ENCODE measurements at regions not wholly inside any gene's neighbourhood (a gene's known extent, or its start where the extent isn't known, plus 50 kb on each side); places are given as distances from the start of the nearest gene placed in this dataset.

GRCh38 chr5:167822241-167822640 lies 469.2 kb upstream of the WWC1 start:
- no peak overlapping the region for H3K4me2 ChIP-seq (ENCODE audit: low read length)

DNA sequence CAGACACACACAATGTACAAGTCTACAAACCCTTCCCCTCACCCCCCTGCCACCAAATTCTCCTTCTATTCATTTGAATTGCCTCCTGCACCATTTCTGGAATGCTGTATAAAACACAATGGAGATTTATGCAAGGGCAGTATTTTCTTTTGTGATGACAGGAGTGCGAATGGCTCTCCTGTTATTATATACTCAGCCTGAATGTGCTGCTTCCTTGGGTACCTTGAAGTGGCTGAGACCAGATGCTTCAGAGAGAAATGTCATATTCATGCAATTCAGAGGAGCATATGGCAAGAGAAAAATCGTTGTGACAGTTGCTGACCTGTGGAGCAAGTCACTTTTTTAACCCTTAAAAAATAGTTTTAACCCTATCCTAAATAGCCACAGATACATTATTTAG lies 468.0 kb upstream of the WWC1 start:
- H3K9me3 ChIP-seq (ENCODE audit: low read length), result no peaks in the 10 kb centered on the region
- H3K4me1 ChIP-seq (ENCODE audit: insufficient read depth, low read length, severe bottlenecking), result no peaks in the 10 kb centered on the region
- no peaks in the 10 kb centered on the region for H3F3A ChIP-seq (ENCODE audit: insufficient read depth, low read length)
- TF ChIP-seq, protein P1, sequence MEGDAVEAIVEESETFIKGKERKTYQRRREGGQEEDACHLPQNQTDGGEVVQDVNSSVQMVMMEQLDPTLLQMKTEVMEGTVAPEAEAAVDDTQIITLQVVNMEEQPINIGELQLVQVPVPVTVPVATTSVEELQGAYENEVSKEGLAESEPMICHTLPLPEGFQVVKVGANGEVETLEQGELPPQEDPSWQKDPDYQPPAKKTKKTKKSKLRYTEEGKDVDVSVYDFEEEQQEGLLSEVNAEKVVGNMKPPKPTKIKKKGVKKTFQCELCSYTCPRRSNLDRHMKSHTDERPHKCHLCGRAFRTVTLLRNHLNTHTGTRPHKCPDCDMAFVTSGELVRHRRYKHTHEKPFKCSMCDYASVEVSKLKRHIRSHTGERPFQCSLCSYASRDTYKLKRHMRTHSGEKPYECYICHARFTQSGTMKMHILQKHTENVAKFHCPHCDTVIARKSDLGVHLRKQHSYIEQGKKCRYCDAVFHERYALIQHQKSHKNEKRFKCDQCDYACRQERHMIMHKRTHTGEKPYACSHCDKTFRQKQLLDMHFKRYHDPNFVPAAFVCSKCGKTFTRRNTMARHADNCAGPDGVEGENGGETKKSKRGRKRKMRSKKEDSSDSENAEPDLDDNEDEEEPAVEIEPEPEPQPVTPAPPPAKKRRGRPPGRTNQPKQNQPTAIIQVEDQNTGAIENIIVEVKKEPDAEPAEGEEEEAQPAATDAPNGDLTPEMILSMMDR (IDR thresholded peaks at IDR 0.05; ENCODE audit: low read length), result no peak
- no peak for TF ChIP-seq EZH2 (IDR thresholded peaks at IDR 0.05; ENCODE audit: borderline replicate concordance, low read length)
- H3K4me3 ChIP-seq (ENCODE audit: low read depth, low read length, poor library complexity, severe bottlenecking), result no peak overlapping the region
- H3K79me2 ChIP-seq (ENCODE audit: insufficient read depth, low read length), result no peaks in the 10 kb centered on the region
- H3K9ac ChIP-seq (ENCODE audit: low read length), result no peak overlapping the region
- H2AFZ ChIP-seq (ENCODE audit: low read length), result no peak overlapping the region
- H3K27me3 ChIP-seq (ENCODE audit: insufficient read depth, low read length), result no peaks in the 10 kb centered on the region
- no peaks in the 10 kb centered on the region for H3K36me3 ChIP-seq (ENCODE audit: insufficient read depth, low read length)
- H3K9me2 ChIP-seq (ENCODE audit: low read depth, low read length), result no peaks in the 10 kb centered on the region
- no peak overlapping the region for H3K27ac ChIP-seq (ENCODE audit: low read depth, low read length, poor library complexity, severe bottlenecking)
- no peak overlapping the region for H3K4me2 ChIP-seq (ENCODE audit: low read length)
- no peaks in the 10 kb centered on the region for H4K20me1 ChIP-seq (ENCODE audit: insufficient read depth, low read length)

More at GRCh38 chr5:167822241-167822640, 469.2 kb upstream of the WWC1 start:
- Histone ChIP-seq H3K9ac (ENCODE audit: low read length) (no peak overlapping the region), H3K27ac (ENCODE audit: low read depth, low read length, poor library complexity, severe bottlenecking) (no peak overlapping the region), H3K27me3 (ENCODE audit: insufficient read depth, low read length) (no peaks in the 10 kb centered on the region), H3K36me3 (ENCODE audit: insufficient read depth, low read length) (no peaks in the 10 kb centered on the region), H4K20me1 (ENCODE audit: insufficient read depth, low read length) (no peaks in the 10 kb centered on the region), H2AFZ (ENCODE audit: low read length) (no peak overlapping the region), H3K4me1 (ENCODE audit: insufficient read depth, low read length, severe bottlenecking) (no peaks in the 10 kb centered on the region), H3K9me3 (ENCODE audit: low read length) (no peaks in the 10 kb centered on the region), H3K9me2 (ENCODE audit: low read depth, low read length) (no peaks in the 10 kb centered on the region), H3K4me3 (ENCODE audit: low read depth, low read length, poor library complexity, severe bottlenecking) (no peak overlapping the region), H3K79me2 (ENCODE audit: insufficient read depth, low read length) (no peaks in the 10 kb centered on the region), H3F3A (ENCODE audit: insufficient read depth, low read length) (no peaks in the 10 kb centered on the region)
- TF ChIP-seq EZH2 (IDR thresholded peaks at IDR 0.05; ENCODE audit: borderline replicate concordance, low read length), result no peak
- TF ChIP-seq, protein P1 (IDR thresholded peaks at IDR 0.05; ENCODE audit: low read length), result no peak

DNA sequence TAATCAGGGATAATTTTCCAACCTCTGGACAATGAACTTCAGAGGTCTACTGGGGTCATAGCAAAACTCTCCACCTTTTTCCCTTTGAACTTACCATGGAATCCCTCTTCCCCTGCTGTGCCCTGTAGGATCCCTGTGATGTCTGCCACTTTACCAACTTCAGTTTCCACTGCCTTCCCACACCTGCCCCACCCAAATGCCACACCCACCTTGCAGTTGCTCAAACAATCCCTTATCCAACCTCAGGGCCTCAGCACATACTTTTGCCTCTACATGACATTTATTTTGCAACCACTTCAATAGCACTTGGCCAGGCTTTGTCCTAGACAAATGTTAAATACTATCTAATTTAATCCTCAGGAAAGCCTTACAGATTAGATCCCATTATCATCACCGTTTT lies 463.7 kb upstream of the WWC1 start:
- no peaks in the 10 kb centered on the region for H3K4me1 ChIP-seq (ENCODE audit: insufficient read depth, low read length, severe bottlenecking)
- no peaks in the 10 kb centered on the region for H3K9me3 ChIP-seq (ENCODE audit: low read length)
- H3F3A ChIP-seq (ENCODE audit: insufficient read depth, low read length), result no peaks in the 10 kb centered on the region
- no peak overlapping the region for H3K4me3 ChIP-seq (ENCODE audit: low read depth, low read length, poor library complexity, severe bottlenecking)
- no peaks in the 10 kb centered on the region for H3K36me3 ChIP-seq (ENCODE audit: insufficient read depth, low read length)
- H3K27me3 ChIP-seq (ENCODE audit: insufficient read depth, low read length), result no peaks in the 10 kb centered on the region
- TF ChIP-seq, protein P1 (IDR thresholded peaks at IDR 0.05; ENCODE audit: low read length), result no peak
- no peak for TF ChIP-seq EZH2 (IDR thresholded peaks at IDR 0.05; ENCODE audit: borderline replicate concordance, low read length)
- no peaks in the 10 kb centered on the region for H3K9me2 ChIP-seq (ENCODE audit: low read depth, low read length)
- no peak overlapping the region for H3K4me2 ChIP-seq (ENCODE audit: low read length)
- H2AFZ ChIP-seq (ENCODE audit: low read length), result no peak overlapping the region
- H4K20me1 ChIP-seq (ENCODE audit: insufficient read depth, low read length), result no peaks in the 10 kb centered on the region
- no peak overlapping the region for H3K9ac ChIP-seq (ENCODE audit: low read length)
- no peaks in the 10 kb centered on the region for H3K79me2 ChIP-seq (ENCODE audit: insufficient read depth, low read length)
- H3K27ac ChIP-seq (ENCODE audit: low read depth, low read length, poor library complexity, severe bottlenecking), result no peak overlapping the region
